HEK293 (cell line): ENCODE measurements at regions not wholly inside any gene's neighbourhood (a gene's known extent, or its start where the extent isn't known, plus 50 kb on each side); places are given as distances from the start of the nearest gene placed in this dataset.

Source experiments
- CTCF ChIA-PET: fragments of 350-600 bp; formaldehyde crosslinking; extraction: SDS; loops from one replicate; lab custom pipeline; 2021; ENCODE audit warnings: antibody characterized with exemption; lab: Yijun Ruan, JAX
- POLR2A ChIA-PET: fragments of 300-600 bp; formaldehyde crosslinking; extraction: SDS; loops from one replicate; lab custom pipeline; 2020; ENCODE audit warnings: antibody characterized with exemption, inconsistent platforms; lab: Yijun Ruan, JAX
- H3K27ac ChIP-seq: fragments of 200-500 bp; sonication (Bioruptor generic); 2 replicates; pipeline ENCODE4 v1.5.1; 2014; ENCODE audit warnings: low read depth, low read length, control low read depth, inconsistent platforms; ENCODE audit errors: extremely low read depth
- H3K36me3 ChIP-seq, 2 experiments: fragments of 200-500 bp in 1 of 2; sonication (Bioruptor generic) in 1 of 2; 1 replicate in 1 of 2; 2 replicates in 1 of 2; pipeline ENCODE4 v1.5.1; 2014 to 2017; ENCODE audit warnings: inconsistent platforms in 2 of 2, low read length in 2 of 2; ENCODE audit not compliant: control insufficient read depth in 2 of 2, insufficient read depth in 1 of 2
- H3K4me1 ChIP-seq: fragments of 200-500 bp; sonication (Bioruptor generic); 2 replicates; pipeline ENCODE4 v1.5.1; 2014; ENCODE audit warnings: mild to moderate bottlenecking, low read length, inconsistent platforms; ENCODE audit not compliant: control insufficient read depth, insufficient read depth
- H3K4me3 ChIP-seq: 2 replicates; pipeline ENCODE4 v1.5.1; 2011; ENCODE audit warnings: low read depth, mild to moderate bottlenecking, control low read depth, low read length, moderate library complexity
- H3K9me3 ChIP-seq: fragments of 200-500 bp; sonication (Bioruptor generic); 2 replicates; pipeline ENCODE4 v1.5.1; 2014; ENCODE audit warnings: low read depth, low read length, inconsistent platforms; ENCODE audit not compliant: control insufficient read depth, insufficient read depth
- GLIS2 ChIP-seq: fragments of 450-650 bp; formaldehyde crosslinking; IDR thresholded peaks from 2 replicates; pipeline ENCODE4 v1.5.1; 2016; ENCODE audit warnings: missing biosample characterization, missing genetic modification characterization
- KLF1 ChIP-seq: fragments of 450-650 bp; formaldehyde crosslinking; IDR thresholded peaks from 2 replicates; pipeline ENCODE4 v1.5.1; 2016; ENCODE audit warnings: missing biosample characterization, missing genetic modification characterization
- WT1 ChIP-seq: fragments of 450-650 bp; formaldehyde crosslinking; IDR thresholded peaks from 2 replicates; pipeline ENCODE4 v1.5.1; 2016; ENCODE audit warnings: missing biosample characterization, missing genetic modification characterization
- ZBTB20 ChIP-seq: fragments of 450-650 bp; formaldehyde crosslinking; IDR thresholded peaks from 2 replicates; pipeline ENCODE4 v1.5.1; 2016; ENCODE audit warnings: missing biosample characterization, missing genetic modification characterization
- ZFP3 ChIP-seq: fragments of 450-650 bp; formaldehyde crosslinking; IDR thresholded peaks from 2 replicates; pipeline ENCODE4 v1.5.1; 2016; ENCODE audit warnings: low read depth, missing biosample characterization, missing genetic modification characterization
- ZFP69B ChIP-seq: fragments of 450-650 bp; formaldehyde crosslinking; IDR thresholded peaks from 2 replicates; pipeline ENCODE4 v1.5.1; 2016; ENCODE audit warnings: missing biosample characterization, missing genetic modification characterization
- ZNF184 ChIP-seq: fragments of 450-650 bp; IDR thresholded peaks from 2 replicates; pipeline ENCODE4 v1.5.1; 2018; ENCODE audit warnings: missing biosample characterization, mild to moderate bottlenecking, missing genetic modification characterization
- ZNF23 ChIP-seq: fragments of 450-650 bp; formaldehyde crosslinking; IDR thresholded peaks from 2 replicates; pipeline ENCODE4 v1.5.1; 2016; ENCODE audit warnings: missing biosample characterization, missing genetic modification characterization, borderline replicate concordance
- ZNF280C ChIP-seq: fragments of 450-650 bp; formaldehyde crosslinking; IDR thresholded peaks from 2 replicates; pipeline ENCODE4 v1.5.1; 2016; ENCODE audit warnings: missing biosample characterization, missing genetic modification characterization
- ZNF335 ChIP-seq: fragments of 450-650 bp; formaldehyde crosslinking; conservative IDR thresholded peaks from 2 replicates; pipeline ENCODE4 v1.5.1; 2016; ENCODE audit warnings: missing biosample characterization, missing genetic modification characterization
- ZNF501 ChIP-seq: fragments of 450-650 bp; formaldehyde crosslinking; IDR thresholded peaks from 2 replicates; pipeline ENCODE4 v1.5.1; 2016; ENCODE audit warnings: missing biosample characterization, missing genetic modification characterization
- ZNF561 ChIP-seq: fragments of 450-650 bp; IDR thresholded peaks from 2 replicates; pipeline ENCODE4 v1.5.1; 2018; ENCODE audit warnings: missing biosample characterization, missing genetic modification characterization, borderline replicate concordance
- ZNF660 ChIP-seq: fragments of 450-650 bp; IDR thresholded peaks from 2 replicates; pipeline ENCODE4 v1.5.1; 2018; ENCODE audit warnings: missing biosample characterization, mild to moderate bottlenecking, missing genetic modification characterization
- ZNF664 ChIP-seq: fragments of 450-650 bp; formaldehyde crosslinking; IDR thresholded peaks from 2 replicates; pipeline ENCODE4 v1.5.1; 2016; ENCODE audit warnings: missing biosample characterization, missing genetic modification characterization
- ZNF692 ChIP-seq: fragments of 450-650 bp; formaldehyde crosslinking; IDR thresholded peaks from 2 replicates; pipeline ENCODE4 v1.5.1; 2016; ENCODE audit warnings: missing biosample characterization, missing genetic modification characterization
- ZNF704 ChIP-seq: fragments of 450-650 bp; formaldehyde crosslinking; IDR thresholded peaks from 2 replicates; pipeline ENCODE4 v1.5.1; 2016; ENCODE audit warnings: missing biosample characterization, missing genetic modification characterization

GRCh38 chr15:92807971-92808571 lies 92.1 kb upstream of the CHD2 start:
- POLR2A ChIA-PET: interaction anchor here (1.1 to 7.3 kb wide), 9 partner anchors 11 to 114 kb away, joined by 4 to 280 read pairs (median 18); partner anchors contain the start of gene CHD2
- Histone ChIP-seq H3K4me1 (peaks cover 26% of the 10 kb centered on the region), H3K36me3 (no peaks in the 10 kb centered on the region), H3K27ac (peak overlapping the region; percentile 97), H3K4me3 (peak overlapping the region; percentile 48)
- CTCF ChIA-PET: interaction anchor here (0.6 to 4.8 kb wide), 16 partner anchors 11 to 220 kb away, joined by 3 to 46 read pairs (median 6); no protein-coding TSS in a partner anchor
- TF ChIP-seq ZFP69B (peak; percentile 94), ZNF704 (no peak), ZNF660 (0 out of 2 replicates have a peak, but pooled peaks have one; percentile 24), ZNF561 (0 out of 2 replicates have a peak, but pooled peaks have one; percentile 63), ZNF692 (tag by site-specific recombination) (peak; percentile 95), ZBTB20 (peak; percentile 53)
- TF ChIP-seq, all 188 proteins: peak for 5
- no peaks in the 10 kb centered on the region for H3K9me3 ChIP-seq

- Histone ChIP-seq H3K9me3 (no peaks in the 10 kb centered on the region), H3K4me1 (peaks cover 28% of the 10 kb centered on the region), H3K36me3 (no peaks in the 10 kb centered on the region), H3K4me3 (peak overlapping the region; percentile 48), H3K27ac (peak overlapping the region; percentile 97)
- TF ChIP-seq ZFP3 (no peak), ZNF280C (tag by site-specific recombination) (no peak), GLIS2 (tag by site-specific recombination) (peak; percentile 37; the same call in 1 of the 2 replicates), ZNF664 (tag by site-specific recombination) (peak; percentile 25; the same call in 1 of the 2 replicates), KLF1 (tag by site-specific recombination) (peak; percentile 79), ZNF335 (tag by site-specific recombination) (peak; percentile 78), ZNF501 (no peak), ZNF23 (tag by site-specific recombination) (no peak), ZBTB20 (peak; percentile 20; the same call in 1 of the 2 replicates), ZNF184 (no peak), WT1 (tag by site-specific recombination) (peak; percentile 66)
- ChIA-PET POLR2A (interaction anchor here (0.8 to 7.3 kb wide), 15 partner anchors 11 to 113 kb away, joined by 3 to 280 read pairs (median 9); partner anchors contain the start of gene CHD2), CTCF (interaction anchor here (0.6 to 4.8 kb wide), 20 partner anchors 8 to 219 kb away, joined by 3 to 46 read pairs (median 6); partner anchors contain the start of gene CHD2)
Measured at GRCh38 chr15:92808598-92809063, 91.5 kb upstream of the CHD2 start.
